ENCODE measurements at regions not wholly inside any gene's neighbourhood (a gene's known extent, or its start where the extent isn't known, plus 50 kb on each side); places are given as distances from the start of the nearest gene placed in this dataset.
"Not testable (repeated sequence)": the region's sequence is repeated elsewhere in the genome, so short reads cannot be mapped to it uniquely, and the experiment has no call there.

- not testable (repeated sequence) for H3K9me3 ChIP-seq (ENCODE audit: control insufficient read depth in 2 of 2, low read length in 2 of 2); H3K27ac ChIP-seq (ENCODE audit: insufficient read depth, low read length, poor library complexity, severe bottlenecking); ATAC-seq (ENCODE audit: low read depth in 2 of 2); H3K36me3 Mint-ChIP-seq; H3K9me3 Mint-ChIP-seq; H3K4me1 Mint-ChIP-seq; H3K27ac Mint-ChIP-seq; H3K36me3 ChIP-seq (ENCODE audit: control insufficient read depth, insufficient read depth, low read length); H3K27me3 ChIP-seq (ENCODE audit: control insufficient read depth, insufficient read depth, low read length); H3K27me3 Mint-ChIP-seq; H3K4me1 ChIP-seq (ENCODE audit: control insufficient read depth, insufficient read depth, low read length, poor library complexity, severe bottlenecking); H3K4me3 ChIP-seq (ENCODE audit: low read depth, low read length); H3K4me3 Mint-ChIP-seq; DNase-seq
Observed at GRCh38 chr14:19216480-19216879, 217.7 kb downstream of the POTEG start.

GRCh38 chr14:19219423-19219822 is 214.7 kb downstream of the POTEG start:
- H3K27ac ChIP-seq (ENCODE audit: insufficient read depth, low read length, poor library complexity, severe bottlenecking); H3K4me3 Mint-ChIP-seq; H3K27ac Mint-ChIP-seq; ATAC-seq (ENCODE audit: low read depth in 2 of 2); H3K4me1 Mint-ChIP-seq; H3K4me3 ChIP-seq (ENCODE audit: low read depth, low read length); H3K36me3 ChIP-seq (ENCODE audit: control insufficient read depth, insufficient read depth, low read length); H3K9me3 Mint-ChIP-seq; DNase-seq; H3K27me3 ChIP-seq (ENCODE audit: control insufficient read depth, insufficient read depth, low read length); H3K27me3 Mint-ChIP-seq; H3K36me3 Mint-ChIP-seq; H3K4me1 ChIP-seq (ENCODE audit: control insufficient read depth, insufficient read depth, low read length, poor library complexity, severe bottlenecking); H3K9me3 ChIP-seq (ENCODE audit: control insufficient read depth in 2 of 2, low read length in 2 of 2): not testable (repeated sequence)

DNA sequence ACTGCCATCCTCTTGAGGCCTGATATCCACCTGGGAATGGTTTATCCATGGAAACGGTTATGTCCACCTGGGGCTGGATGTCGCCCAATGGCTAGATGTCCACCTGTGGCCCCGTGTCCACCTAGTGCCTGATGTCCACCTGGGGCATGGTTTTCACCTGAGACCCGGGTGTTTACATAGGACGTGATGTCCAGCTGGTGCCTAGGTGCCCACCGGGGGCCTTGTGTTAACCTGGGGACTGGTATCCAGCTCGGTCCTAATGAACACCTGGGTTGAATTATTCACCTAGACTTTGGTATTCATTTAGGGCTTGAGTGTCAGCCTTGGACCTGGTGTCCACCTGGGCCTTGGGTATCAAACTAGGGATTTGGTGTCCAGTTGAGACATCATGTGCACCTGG is 202.7 kb downstream of the POTEG start:
- DNase-seq; H3K36me3 ChIP-seq (ENCODE audit: control insufficient read depth, insufficient read depth, low read length); H3K27me3 ChIP-seq (ENCODE audit: control insufficient read depth, insufficient read depth, low read length); H3K4me1 Mint-ChIP-seq; H3K9me3 Mint-ChIP-seq; H3K9me3 ChIP-seq (ENCODE audit: control insufficient read depth in 2 of 2, low read length in 2 of 2); H3K4me3 Mint-ChIP-seq; H3K4me1 ChIP-seq (ENCODE audit: control insufficient read depth, insufficient read depth, low read length, poor library complexity, severe bottlenecking); H3K27ac Mint-ChIP-seq; H3K27me3 Mint-ChIP-seq; ATAC-seq (ENCODE audit: low read depth in 2 of 2); H3K27ac ChIP-seq (ENCODE audit: insufficient read depth, low read length, poor library complexity, severe bottlenecking); H3K4me3 ChIP-seq (ENCODE audit: low read depth, low read length); H3K36me3 Mint-ChIP-seq: not testable (repeated sequence)

DNA sequence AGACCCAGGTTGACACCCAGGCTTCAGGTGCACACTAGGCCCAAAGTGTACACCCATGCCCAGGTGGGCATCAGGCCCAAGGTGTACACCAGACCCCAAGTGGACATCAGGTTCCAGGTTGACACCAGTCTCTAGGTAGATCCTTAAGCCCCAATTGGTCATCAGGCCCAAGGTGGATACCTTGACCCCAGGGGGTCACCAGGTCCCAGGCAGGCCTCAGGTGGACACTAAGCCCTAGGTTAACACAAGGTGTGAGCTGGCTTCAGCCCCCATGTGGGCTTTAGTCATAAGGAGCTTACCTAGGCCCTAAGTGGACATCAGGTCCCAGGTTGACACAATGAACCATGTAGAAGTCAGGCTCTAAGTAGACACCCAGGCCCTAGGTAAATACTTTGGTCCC is 200.1 kb downstream of the POTEG start:
- H3K4me3 Mint-ChIP-seq, H3K36me3 Mint-ChIP-seq: not testable (repeated sequence)

DNA sequence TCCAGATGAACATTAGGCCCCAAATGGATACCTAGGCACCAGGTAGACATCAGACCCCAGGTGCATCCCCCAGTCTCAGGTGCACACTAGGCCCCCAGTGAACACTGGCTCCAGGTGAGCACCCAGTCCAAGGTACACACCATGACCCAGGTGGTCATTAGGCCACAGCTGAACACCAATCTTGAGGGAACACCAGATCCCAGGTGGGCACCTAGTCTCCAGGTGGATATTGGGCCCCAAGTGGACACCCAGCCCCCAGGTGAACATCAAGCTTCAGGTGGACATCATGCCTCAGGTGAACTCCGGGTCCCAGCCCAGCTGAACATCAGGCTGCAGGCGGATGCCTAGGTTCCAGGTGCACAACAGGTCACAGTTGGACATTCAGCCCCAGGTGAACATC is 196.5 kb downstream of the POTEG start:
- DNase-seq; H3K4me3 Mint-ChIP-seq; H3K36me3 Mint-ChIP-seq; H3K4me1 Mint-ChIP-seq; ATAC-seq (ENCODE audit: low read depth in 2 of 2); H3K9me3 Mint-ChIP-seq; H3K27ac ChIP-seq (ENCODE audit: insufficient read depth, low read length, poor library complexity, severe bottlenecking); H3K27ac Mint-ChIP-seq; H3K9me3 ChIP-seq (ENCODE audit: control insufficient read depth in 2 of 2, low read length in 2 of 2); H3K27me3 ChIP-seq (ENCODE audit: control insufficient read depth, insufficient read depth, low read length); H3K36me3 ChIP-seq (ENCODE audit: control insufficient read depth, insufficient read depth, low read length); H3K27me3 Mint-ChIP-seq; H3K4me3 ChIP-seq (ENCODE audit: low read depth, low read length); H3K4me1 ChIP-seq (ENCODE audit: control insufficient read depth, insufficient read depth, low read length, poor library complexity, severe bottlenecking): not testable (repeated sequence)

More for the DNA sequence above, 200.1 kb downstream of the POTEG start:
- H3K4me1 Mint-ChIP-seq; ATAC-seq (ENCODE audit: low read depth in 2 of 2); H3K27ac ChIP-seq (ENCODE audit: insufficient read depth, low read length, poor library complexity, severe bottlenecking); DNase-seq; H3K9me3 ChIP-seq (ENCODE audit: control insufficient read depth in 2 of 2, low read length in 2 of 2); H3K4me1 ChIP-seq (ENCODE audit: control insufficient read depth, insufficient read depth, low read length, poor library complexity, severe bottlenecking); H3K36me3 ChIP-seq (ENCODE audit: control insufficient read depth, insufficient read depth, low read length); H3K27me3 Mint-ChIP-seq; H3K4me3 ChIP-seq (ENCODE audit: low read depth, low read length); H3K27ac Mint-ChIP-seq; H3K27me3 ChIP-seq (ENCODE audit: control insufficient read depth, insufficient read depth, low read length); H3K9me3 Mint-ChIP-seq: not testable (repeated sequence)

DNA sequence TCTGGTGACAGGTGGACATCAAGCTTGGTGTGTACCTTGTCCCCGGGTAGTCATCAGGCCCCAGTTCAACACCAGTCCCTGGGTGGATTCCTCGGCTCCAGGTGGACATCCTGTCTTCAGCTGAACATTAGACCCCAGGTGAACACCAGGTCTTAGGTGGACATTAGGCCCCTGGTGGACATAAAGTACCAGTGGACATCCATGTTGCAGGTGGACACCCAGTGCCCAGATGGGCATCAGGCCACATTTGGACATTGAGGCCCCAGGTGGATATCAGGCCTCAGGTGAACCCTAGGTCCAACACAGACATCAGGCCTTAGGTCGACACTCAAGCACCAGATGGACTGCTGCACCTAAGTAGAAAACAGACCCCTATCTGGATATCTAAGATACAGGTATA is 195.6 kb downstream of the POTEG start:
- H3K27ac ChIP-seq (ENCODE audit: insufficient read depth, low read length, poor library complexity, severe bottlenecking); H3K4me3 Mint-ChIP-seq; DNase-seq; H3K27me3 Mint-ChIP-seq; H3K4me1 Mint-ChIP-seq; H3K4me1 ChIP-seq (ENCODE audit: control insufficient read depth, insufficient read depth, low read length, poor library complexity, severe bottlenecking); H3K9me3 ChIP-seq (ENCODE audit: control insufficient read depth in 2 of 2, low read length in 2 of 2); H3K36me3 ChIP-seq (ENCODE audit: control insufficient read depth, insufficient read depth, low read length); ATAC-seq (ENCODE audit: low read depth in 2 of 2); H3K9me3 Mint-ChIP-seq; H3K27ac Mint-ChIP-seq; H3K27me3 ChIP-seq (ENCODE audit: control insufficient read depth, insufficient read depth, low read length); H3K4me3 ChIP-seq (ENCODE audit: low read depth, low read length); H3K36me3 Mint-ChIP-seq: not testable (repeated sequence)

GRCh38 chr14:19239981-19240380 is 194.2 kb downstream of the POTEG start:
- H3K36me3 Mint-ChIP-seq; H3K4me3 ChIP-seq (ENCODE audit: low read depth, low read length); H3K4me1 Mint-ChIP-seq; H3K9me3 Mint-ChIP-seq; H3K36me3 ChIP-seq (ENCODE audit: control insufficient read depth, insufficient read depth, low read length); H3K27me3 Mint-ChIP-seq; ATAC-seq (ENCODE audit: low read depth in 2 of 2); H3K27ac ChIP-seq (ENCODE audit: insufficient read depth, low read length, poor library complexity, severe bottlenecking); H3K4me3 Mint-ChIP-seq; H3K4me1 ChIP-seq (ENCODE audit: control insufficient read depth, insufficient read depth, low read length, poor library complexity, severe bottlenecking); H3K27ac Mint-ChIP-seq; H3K9me3 ChIP-seq (ENCODE audit: control insufficient read depth in 2 of 2, low read length in 2 of 2); H3K27me3 ChIP-seq (ENCODE audit: control insufficient read depth, insufficient read depth, low read length): not testable (repeated sequence)
- peak in 1 of 3 donors; percentile 0 for DNase-seq

DNA sequence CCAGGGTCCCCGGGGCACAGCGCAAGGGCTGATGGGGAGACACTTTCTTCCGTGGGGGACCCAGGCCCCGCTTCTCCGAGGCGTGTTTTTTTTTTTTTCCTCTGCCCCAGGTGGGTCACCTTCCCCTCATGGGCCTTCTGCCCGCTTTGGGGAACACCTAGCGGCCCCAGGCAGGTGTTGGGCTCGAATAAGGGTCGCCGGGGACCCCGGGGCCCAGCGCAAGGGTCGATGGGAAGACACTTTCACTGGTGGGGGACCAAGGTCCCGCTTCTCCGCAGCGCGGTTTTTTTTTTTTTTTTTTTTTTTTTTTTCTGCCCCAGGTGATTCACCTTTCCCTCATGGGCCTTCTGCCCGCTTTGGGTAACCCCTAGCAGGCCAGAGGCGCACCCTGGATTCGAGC is 193.8 kb downstream of the POTEG start:
- not testable (repeated sequence) for H3K9me3 Mint-ChIP-seq; H3K4me3 ChIP-seq (ENCODE audit: low read depth, low read length); H3K4me3 Mint-ChIP-seq; H3K9me3 ChIP-seq (ENCODE audit: control insufficient read depth in 2 of 2, low read length in 2 of 2); H3K27me3 ChIP-seq (ENCODE audit: control insufficient read depth, insufficient read depth, low read length); H3K36me3 ChIP-seq (ENCODE audit: control insufficient read depth, insufficient read depth, low read length); DNase-seq; H3K4me1 ChIP-seq (ENCODE audit: control insufficient read depth, insufficient read depth, low read length, poor library complexity, severe bottlenecking); H3K27ac Mint-ChIP-seq; H3K4me1 Mint-ChIP-seq; H3K27me3 Mint-ChIP-seq; H3K27ac ChIP-seq (ENCODE audit: insufficient read depth, low read length, poor library complexity, severe bottlenecking); ATAC-seq (ENCODE audit: low read depth in 2 of 2); H3K36me3 Mint-ChIP-seq

Data from CD4-positive, CD25-positive, alpha-beta regulatory T cell (primary cell).